HG02981 (cell line): ENCODE measurements at regions not wholly inside any gene's neighbourhood (a gene's known extent, or its start where the extent isn't known, plus 50 kb on each side); places are given as distances from the start of the nearest gene placed in this dataset.

Source experiments
- ATAC-seq: cut with Tn5 transposase; IDR thresholded peaks from one replicate; pipeline ENCODE4 v1.9.1; 2021; ENCODE audit warnings: mild to moderate bottlenecking, moderate library complexity; ENCODE audit not compliant: unreplicated experiment

DNA sequence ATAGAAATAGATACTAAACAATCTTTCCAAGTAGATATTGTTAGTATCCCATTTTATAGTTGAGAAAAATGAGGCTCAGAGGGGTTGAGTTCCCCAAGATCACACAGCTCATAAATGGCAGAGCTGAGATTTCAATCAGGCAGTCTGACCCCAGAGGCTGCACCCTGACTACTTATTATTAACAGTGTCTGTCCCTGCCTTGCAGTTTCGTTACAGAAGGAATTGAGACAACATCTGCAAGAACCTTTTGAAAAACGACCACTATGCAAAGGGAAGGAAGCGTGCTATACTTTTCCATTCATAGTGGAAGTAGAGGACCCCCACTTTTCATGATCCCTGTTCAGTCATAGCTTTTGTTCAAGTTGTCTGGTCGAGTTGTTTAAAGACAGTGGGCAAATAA lies 53.2 kb upstream of the SEC11C start:
- no peak for ATAC-seq

DNA sequence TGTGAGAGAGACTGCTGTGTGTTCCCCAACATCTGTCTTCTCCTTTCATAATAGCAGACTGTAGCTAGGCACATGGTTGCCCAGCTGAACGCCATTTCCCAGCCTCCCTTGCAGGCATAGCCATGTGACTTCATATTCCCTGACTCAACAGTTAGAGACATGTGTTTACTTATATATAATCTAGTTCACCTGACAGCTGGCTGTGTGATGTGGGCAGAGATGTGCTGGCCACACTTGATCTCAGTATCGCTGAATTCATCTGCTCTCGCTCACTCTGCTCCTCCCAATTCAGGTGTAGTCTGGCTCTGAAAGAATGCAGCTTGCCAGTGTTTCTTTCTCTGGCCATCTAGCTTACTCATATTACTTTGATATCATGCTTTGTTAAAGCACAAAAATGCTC lies 52.3 kb upstream of the SEC11C start:
- ATAC-seq = no peak
